ENCODE measurements at regions not wholly inside any gene's neighbourhood (a gene's known extent, or its start where the extent isn't known, plus 50 kb on each side); places are given as distances from the start of the nearest gene placed in this dataset.

DNA sequence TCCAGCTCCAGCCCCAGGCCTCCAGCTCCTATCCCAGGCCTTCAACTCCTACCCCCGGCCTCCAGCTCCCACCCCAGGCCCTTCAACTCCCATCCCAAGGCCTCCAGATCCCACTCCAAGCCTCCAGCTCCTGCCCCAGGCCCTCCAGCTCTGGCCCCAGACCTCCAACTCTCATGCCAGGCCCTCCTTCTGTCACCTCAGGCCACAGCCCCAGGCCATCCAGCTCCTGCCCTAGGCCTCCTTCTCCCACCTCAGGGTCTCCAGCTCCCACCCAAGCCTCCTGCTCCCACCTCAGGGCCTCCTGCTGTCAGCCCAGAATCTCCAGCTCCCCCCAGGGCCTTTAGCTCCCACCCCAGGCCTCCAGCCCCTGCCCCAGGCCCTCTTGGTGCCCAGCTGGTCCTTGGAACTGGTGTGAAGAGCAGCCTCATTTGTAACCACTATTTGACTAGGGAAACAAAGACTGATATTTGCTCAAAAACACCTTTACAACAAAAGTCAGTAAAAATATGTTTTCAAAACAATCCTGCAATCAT lies 67.8 kb upstream of the SALL3 start:
- Histone ChIP-seq H3K9ac (ENCODE audit: low read depth in 1 of 2, low read length in 2 of 2) (no peak overlapping the region), H3K4me3 (ENCODE audit: low read depth in 1 of 2, low read length in 2 of 2) (no peak overlapping the region), H3K27me3 (ENCODE audit: control insufficient read depth in 1 of 2, insufficient read depth in 2 of 2, low read length in 2 of 2) (no peaks in the 10 kb centered on the region), H3K27ac (ENCODE audit: low read depth, low read length) (no peak overlapping the region), H3K36me3 (ENCODE audit: control insufficient read depth in 1 of 2, insufficient read depth in 2 of 2, low read length in 2 of 2) (no peaks in the 10 kb centered on the region), H3K4me1 (ENCODE audit: control insufficient read depth in 1 of 2, insufficient read depth in 2 of 2, low read length in 2 of 2) (no peaks in the 10 kb centered on the region), H3K9me3 (ENCODE audit: control insufficient read depth in 1 of 2, low read length in 2 of 2) (no peaks in the 10 kb centered on the region)

DNA sequence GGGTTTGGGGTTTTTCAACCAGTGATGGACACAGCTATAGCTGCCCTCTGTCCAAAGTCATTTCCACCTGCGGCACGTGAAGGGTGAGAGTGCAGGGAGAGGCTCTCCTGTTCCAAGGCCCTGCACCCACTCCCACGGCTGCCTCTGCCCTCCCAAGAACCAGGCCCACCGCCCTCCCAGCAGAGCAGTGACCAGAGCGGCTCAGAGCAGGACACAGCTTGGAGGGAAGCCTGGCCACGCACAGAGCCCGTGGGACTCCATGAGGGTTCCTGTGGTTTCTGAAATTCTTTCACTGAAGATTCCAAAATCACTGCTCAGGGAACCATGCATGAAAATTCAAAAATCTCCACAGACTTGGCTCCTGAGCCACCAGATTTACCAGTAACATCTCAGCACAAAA lies 67.3 kb upstream of the SALL3 start:
- no peaks in the 10 kb centered on the region for H3K27me3 ChIP-seq (ENCODE audit: control insufficient read depth in 1 of 2, insufficient read depth in 2 of 2, low read length in 2 of 2)
- H3K27ac ChIP-seq (ENCODE audit: low read depth, low read length) = no peak overlapping the region
- H3K9ac ChIP-seq (ENCODE audit: low read depth in 1 of 2, low read length in 2 of 2) = no peak overlapping the region
- H3K4me1 ChIP-seq (ENCODE audit: control insufficient read depth in 1 of 2, insufficient read depth in 2 of 2, low read length in 2 of 2) = no peaks in the 10 kb centered on the region
- H3K9me3 ChIP-seq (ENCODE audit: control insufficient read depth in 1 of 2, low read length in 2 of 2) = no peaks in the 10 kb centered on the region
- H3K4me3 ChIP-seq (ENCODE audit: low read depth in 1 of 2, low read length in 2 of 2) = no peak overlapping the region
- H3K36me3 ChIP-seq (ENCODE audit: control insufficient read depth in 1 of 2, insufficient read depth in 2 of 2, low read length in 2 of 2) = no peaks in the 10 kb centered on the region

DNA sequence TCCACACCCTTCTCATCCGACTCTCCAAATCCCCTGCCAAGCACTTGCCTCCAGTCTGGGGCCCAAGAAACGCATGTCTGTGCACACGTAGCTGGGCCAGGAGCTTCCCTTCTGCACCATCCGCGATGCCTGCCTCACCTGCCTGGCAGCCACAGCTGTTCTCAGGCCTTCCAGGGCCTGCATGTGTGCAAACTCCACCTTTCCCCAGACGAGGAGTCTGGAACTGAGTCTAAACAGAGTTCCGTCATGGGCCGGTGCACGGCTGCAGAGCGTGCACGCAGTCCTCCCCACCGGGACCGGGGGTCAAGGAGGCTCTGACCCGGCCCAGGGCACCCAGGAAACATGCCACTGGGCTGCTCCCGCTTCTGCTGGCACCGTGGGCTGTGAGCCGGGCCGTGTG lies 66.8 kb upstream of the SALL3 start:
- Histone ChIP-seq H3K9me3 (ENCODE audit: control insufficient read depth in 1 of 2, low read length in 2 of 2) (no peaks in the 10 kb centered on the region), H3K27me3 (ENCODE audit: control insufficient read depth in 1 of 2, insufficient read depth in 2 of 2, low read length in 2 of 2) (no peaks in the 10 kb centered on the region), H3K27ac (ENCODE audit: low read depth, low read length) (no peak overlapping the region), H3K4me1 (ENCODE audit: control insufficient read depth in 1 of 2, insufficient read depth in 2 of 2, low read length in 2 of 2) (no peaks in the 10 kb centered on the region), H3K9ac (ENCODE audit: low read depth in 1 of 2, low read length in 2 of 2) (no peak overlapping the region), H3K4me3 (ENCODE audit: low read depth in 1 of 2, low read length in 2 of 2) (no peak overlapping the region), H3K36me3 (ENCODE audit: control insufficient read depth in 1 of 2, insufficient read depth in 2 of 2, low read length in 2 of 2) (no peaks in the 10 kb centered on the region)

DNA sequence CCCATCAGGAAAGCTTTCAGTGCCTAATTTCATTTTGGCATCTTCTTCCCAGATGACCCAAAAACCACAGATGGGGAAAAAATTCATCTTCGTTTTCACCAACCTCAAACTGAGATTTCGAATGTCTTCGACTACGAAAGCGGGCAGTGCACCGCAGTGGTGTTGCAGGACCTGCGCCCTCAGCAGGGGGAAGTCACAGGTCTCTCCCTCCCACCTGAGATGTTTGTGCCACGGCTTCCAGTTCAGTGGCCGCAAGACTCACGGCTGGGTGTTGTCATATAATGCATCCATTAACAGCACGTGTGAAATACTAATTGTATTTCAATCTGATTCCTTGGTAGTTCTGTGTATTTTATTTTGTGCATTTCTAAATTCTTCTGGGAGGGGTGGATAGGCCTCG lies 66.2 kb upstream of the SALL3 start:
- Histone ChIP-seq H3K9me3 (ENCODE audit: control insufficient read depth in 1 of 2, low read length in 2 of 2) (no peaks in the 10 kb centered on the region), H3K36me3 (ENCODE audit: control insufficient read depth in 1 of 2, insufficient read depth in 2 of 2, low read length in 2 of 2) (no peaks in the 10 kb centered on the region), H3K27ac (ENCODE audit: low read depth, low read length) (no peak overlapping the region), H3K9ac (ENCODE audit: low read depth in 1 of 2, low read length in 2 of 2) (no peak overlapping the region), H3K4me1 (ENCODE audit: control insufficient read depth in 1 of 2, insufficient read depth in 2 of 2, low read length in 2 of 2) (no peaks in the 10 kb centered on the region), H3K27me3 (ENCODE audit: control insufficient read depth in 1 of 2, insufficient read depth in 2 of 2, low read length in 2 of 2) (no peaks in the 10 kb centered on the region), H3K4me3 (ENCODE audit: low read depth in 1 of 2, low read length in 2 of 2) (no peak overlapping the region)

DNA sequence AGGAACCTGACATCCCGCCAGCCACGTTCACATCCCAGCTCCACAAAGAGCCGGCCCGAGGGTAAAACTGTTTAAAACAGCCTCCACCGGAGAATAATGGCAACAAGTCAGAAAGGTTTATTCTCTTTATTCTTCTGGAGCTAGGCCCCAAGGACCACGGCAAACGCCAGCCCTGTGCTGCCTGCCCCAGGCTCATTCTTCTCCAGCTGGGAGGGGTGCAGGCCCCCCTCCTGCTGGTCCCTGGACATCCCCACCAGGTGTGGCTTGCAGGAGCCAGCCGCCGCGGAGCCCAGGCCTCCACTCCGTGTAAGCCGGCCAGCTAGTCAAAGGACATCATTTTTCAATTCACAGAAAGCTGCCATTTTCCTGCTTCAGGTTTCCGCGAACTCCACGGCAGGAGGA lies 65.8 kb upstream of the SALL3 start:
- H3K4me1 ChIP-seq (ENCODE audit: control insufficient read depth in 1 of 2, insufficient read depth in 2 of 2, low read length in 2 of 2) = no peaks in the 10 kb centered on the region
- no peaks in the 10 kb centered on the region for H3K9me3 ChIP-seq (ENCODE audit: control insufficient read depth in 1 of 2, low read length in 2 of 2)
- no peak overlapping the region for H3K9ac ChIP-seq (ENCODE audit: low read depth in 1 of 2, low read length in 2 of 2)
- no peaks in the 10 kb centered on the region for H3K27me3 ChIP-seq (ENCODE audit: control insufficient read depth in 1 of 2, insufficient read depth in 2 of 2, low read length in 2 of 2)
- H3K36me3 ChIP-seq (ENCODE audit: control insufficient read depth in 1 of 2, insufficient read depth in 2 of 2, low read length in 2 of 2) = no peaks in the 10 kb centered on the region
- H3K27ac ChIP-seq (ENCODE audit: low read depth, low read length) = no peak overlapping the region
- H3K4me3 ChIP-seq (ENCODE audit: low read depth in 1 of 2, low read length in 2 of 2) = no peak overlapping the region

DNA sequence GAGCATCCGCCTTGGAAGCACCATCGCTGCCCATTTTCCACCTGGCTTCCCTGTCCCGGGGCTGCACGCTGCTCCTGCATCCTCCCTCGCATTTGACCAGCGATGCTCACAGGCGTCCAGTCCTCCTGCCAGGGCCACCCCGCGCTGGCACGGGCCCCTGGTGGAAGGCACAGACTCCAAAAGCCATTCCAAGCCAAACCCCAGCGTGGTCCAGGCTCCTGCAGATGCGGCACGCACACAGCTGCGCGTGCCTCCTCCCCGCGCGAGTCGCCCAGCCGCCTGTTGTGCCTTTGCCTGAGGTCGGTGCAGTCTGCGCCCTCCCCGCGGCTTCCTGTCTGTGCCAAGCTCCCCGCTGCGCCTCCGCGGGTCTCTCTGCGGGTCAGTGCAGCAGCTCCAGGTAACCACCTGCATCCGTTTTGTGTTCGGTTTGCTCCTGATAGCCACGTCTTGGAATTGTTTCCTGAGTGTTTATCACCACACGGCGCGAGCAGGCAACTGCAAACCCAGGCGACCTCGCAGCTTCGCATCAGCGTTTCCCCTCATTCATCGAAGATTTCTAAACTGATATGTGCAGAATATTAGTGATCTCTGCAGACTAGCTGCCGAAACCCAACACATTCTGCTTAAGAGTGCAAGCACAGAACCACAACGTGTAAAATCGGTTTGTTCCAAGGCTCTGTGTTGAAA lies 65.2 kb upstream of the SALL3 start:
- Histone ChIP-seq H3K9me3 (ENCODE audit: control insufficient read depth in 1 of 2, low read length in 2 of 2) (no peaks in the 10 kb centered on the region), H3K36me3 (ENCODE audit: control insufficient read depth in 1 of 2, insufficient read depth in 2 of 2, low read length in 2 of 2) (no peaks in the 10 kb centered on the region)

DNA sequence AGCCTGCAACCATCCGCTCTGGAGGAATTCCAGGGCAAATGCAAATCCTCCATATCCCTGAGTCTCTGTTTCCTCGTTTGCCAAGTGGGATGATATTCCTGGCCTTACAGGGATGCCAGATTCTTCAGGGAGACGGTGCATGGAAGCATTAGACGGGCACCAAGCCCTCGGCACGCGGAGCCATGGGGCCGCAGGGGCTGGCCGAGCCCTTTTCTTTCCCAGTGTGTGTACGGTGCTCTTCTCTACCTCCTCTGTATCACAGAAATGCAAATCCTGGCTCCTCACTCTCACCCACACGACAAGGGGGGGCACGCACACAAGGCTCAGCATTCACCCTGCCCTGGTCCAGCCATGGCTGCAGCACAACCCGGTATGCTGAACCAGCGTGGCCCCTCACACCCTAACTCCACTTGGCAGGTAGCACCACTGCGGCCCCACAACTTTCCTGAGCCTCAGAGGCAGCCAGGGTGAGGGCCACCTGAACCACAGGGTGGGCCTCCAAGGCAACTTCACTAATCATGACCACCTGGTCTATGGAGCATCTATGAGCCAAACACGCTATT lies 64.1 kb upstream of the SALL3 start:
- no peak overlapping the region for H3K27ac ChIP-seq (ENCODE audit: low read depth, low read length)
- H3K4me3 ChIP-seq (ENCODE audit: low read depth in 1 of 2, low read length in 2 of 2) = no peak overlapping the region

More for the DNA sequence above, 65.2 kb upstream of the SALL3 start:
- no peaks in the 10 kb centered on the region for H3K27me3 ChIP-seq (ENCODE audit: control insufficient read depth in 1 of 2, insufficient read depth in 2 of 2, low read length in 2 of 2)
- H3K9ac ChIP-seq (ENCODE audit: low read depth in 1 of 2, low read length in 2 of 2) = no peak overlapping the region
- H3K4me1 ChIP-seq (ENCODE audit: control insufficient read depth in 1 of 2, insufficient read depth in 2 of 2, low read length in 2 of 2) = no peaks in the 10 kb centered on the region
- H3K4me3 ChIP-seq (ENCODE audit: low read depth in 1 of 2, low read length in 2 of 2) = no peak overlapping the region
- H3K27ac ChIP-seq (ENCODE audit: low read depth, low read length) = no peak overlapping the region

DNA sequence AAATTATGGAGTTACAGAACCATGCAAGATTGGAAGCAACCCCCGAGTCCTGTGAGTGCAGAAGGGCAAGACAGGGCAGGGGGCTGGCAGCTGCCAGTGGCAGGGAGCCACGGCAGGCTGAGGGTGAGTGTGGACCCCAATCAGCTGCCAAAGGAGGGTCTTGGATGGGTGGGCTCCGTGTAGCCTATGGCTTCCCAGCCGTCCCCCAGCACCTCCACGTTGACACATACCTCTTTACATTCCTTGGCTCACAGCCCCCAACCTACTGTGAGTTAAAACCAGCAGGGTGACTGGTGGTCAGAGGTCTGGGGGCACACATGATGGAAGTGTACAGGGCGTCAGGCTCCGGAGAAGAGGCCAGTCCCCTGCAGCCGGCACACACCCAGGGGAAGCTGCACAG lies 60.9 kb upstream of the SALL3 start:
- H3K36me3 ChIP-seq (ENCODE audit: control insufficient read depth in 1 of 2, insufficient read depth in 2 of 2, low read length in 2 of 2) = no peaks in the 10 kb centered on the region
- H3K27ac ChIP-seq (ENCODE audit: low read depth, low read length) = no peak overlapping the region
- no peaks in the 10 kb centered on the region for H3K9me3 ChIP-seq (ENCODE audit: control insufficient read depth in 1 of 2, low read length in 2 of 2)
- no peak overlapping the region for H3K9ac ChIP-seq (ENCODE audit: low read depth in 1 of 2, low read length in 2 of 2)
- peaks cover 0 to 3% of the 10 kb centered on the region in 2 donors for H3K27me3 ChIP-seq (ENCODE audit: control insufficient read depth in 1 of 2, insufficient read depth in 2 of 2, low read length in 2 of 2)
- no peak overlapping the region for H3K4me3 ChIP-seq (ENCODE audit: low read depth in 1 of 2, low read length in 2 of 2)
- no peaks in the 10 kb centered on the region for H3K4me1 ChIP-seq (ENCODE audit: control insufficient read depth in 1 of 2, insufficient read depth in 2 of 2, low read length in 2 of 2)

More for the DNA sequence above, 64.1 kb upstream of the SALL3 start:
- no peaks in the 10 kb centered on the region for H3K4me1 ChIP-seq (ENCODE audit: control insufficient read depth in 1 of 2, insufficient read depth in 2 of 2, low read length in 2 of 2)
- no peaks in the 10 kb centered on the region for H3K36me3 ChIP-seq (ENCODE audit: control insufficient read depth in 1 of 2, insufficient read depth in 2 of 2, low read length in 2 of 2)
- H3K9me3 ChIP-seq (ENCODE audit: control insufficient read depth in 1 of 2, low read length in 2 of 2) = no peaks in the 10 kb centered on the region
- H3K9ac ChIP-seq (ENCODE audit: low read depth in 1 of 2, low read length in 2 of 2) = no peak overlapping the region
- no peaks in the 10 kb centered on the region for H3K27me3 ChIP-seq (ENCODE audit: control insufficient read depth in 1 of 2, insufficient read depth in 2 of 2, low read length in 2 of 2)

DNA sequence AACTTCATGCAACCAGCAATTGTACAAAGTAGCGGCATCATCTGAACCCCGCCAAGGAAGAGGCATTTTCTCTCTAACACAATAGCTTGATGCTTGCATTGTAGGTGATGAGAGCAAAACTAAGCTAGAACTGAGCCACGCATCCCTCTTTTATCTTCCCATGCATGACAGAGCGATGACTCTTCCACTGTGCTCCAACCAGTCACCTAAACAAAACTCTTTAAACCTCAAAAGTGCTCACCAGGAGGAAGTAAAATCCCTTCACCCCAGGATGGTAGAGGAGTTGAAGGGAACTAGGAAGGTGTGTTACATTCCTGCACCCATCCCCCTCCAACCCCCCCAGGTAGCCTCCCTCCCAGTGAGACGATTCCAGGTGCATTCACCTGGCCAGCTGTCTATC lies 59.7 kb upstream of the SALL3 start:
- no peaks in the 10 kb centered on the region for H3K36me3 ChIP-seq (ENCODE audit: control insufficient read depth in 1 of 2, insufficient read depth in 2 of 2, low read length in 2 of 2)
- peaks cover 0 to 3% of the 10 kb centered on the region in 2 donors for H3K27me3 ChIP-seq (ENCODE audit: control insufficient read depth in 1 of 2, insufficient read depth in 2 of 2, low read length in 2 of 2)
- no peaks in the 10 kb centered on the region for H3K4me1 ChIP-seq (ENCODE audit: control insufficient read depth in 1 of 2, insufficient read depth in 2 of 2, low read length in 2 of 2)
- H3K9ac ChIP-seq (ENCODE audit: low read depth in 1 of 2, low read length in 2 of 2) = no peak overlapping the region
- no peak overlapping the region for H3K27ac ChIP-seq (ENCODE audit: low read depth, low read length)
- no peak overlapping the region for H3K4me3 ChIP-seq (ENCODE audit: low read depth in 1 of 2, low read length in 2 of 2)
- no peaks in the 10 kb centered on the region for H3K9me3 ChIP-seq (ENCODE audit: control insufficient read depth in 1 of 2, low read length in 2 of 2)

DNA sequence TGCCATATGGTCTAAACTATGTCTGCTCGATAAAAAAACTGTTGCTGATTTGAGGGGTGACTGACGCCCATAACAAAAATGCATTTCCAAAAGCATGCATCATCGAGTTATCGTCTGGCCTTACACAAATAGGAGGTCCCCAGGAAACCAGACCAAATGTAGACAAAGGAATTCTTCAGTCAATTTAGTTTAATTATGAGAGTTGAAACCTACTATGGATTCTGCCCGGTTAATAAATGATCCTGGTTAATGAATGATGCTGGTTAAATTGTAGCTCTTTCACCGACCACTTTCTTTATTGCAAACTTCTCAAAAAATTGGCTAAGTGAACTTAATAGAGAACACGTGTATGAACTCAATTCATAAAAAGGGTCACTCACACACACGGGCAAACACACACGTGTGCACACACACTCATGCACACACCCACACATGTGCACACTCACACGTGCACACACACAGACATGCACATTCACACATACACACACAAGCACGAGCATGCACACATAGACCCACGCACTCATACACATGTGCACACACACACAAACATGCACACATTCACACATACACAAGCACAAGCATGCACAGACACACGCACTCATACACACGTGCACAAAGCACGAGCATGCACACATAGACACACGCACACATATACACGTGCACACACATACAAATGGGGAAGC lies 59.0 kb upstream of the SALL3 start:
- Histone ChIP-seq H3K27me3 (ENCODE audit: control insufficient read depth in 1 of 2, insufficient read depth in 2 of 2, low read length in 2 of 2) (peaks cover 0 to 3% of the 10 kb centered on the region in 2 donors), H3K4me3 (ENCODE audit: low read depth in 1 of 2, low read length in 2 of 2) (no peak overlapping the region), H3K36me3 (ENCODE audit: control insufficient read depth in 1 of 2, insufficient read depth in 2 of 2, low read length in 2 of 2) (no peaks in the 10 kb centered on the region)

More for the DNA sequence above, 59.0 kb upstream of the SALL3 start:
- Histone ChIP-seq H3K9me3 (ENCODE audit: control insufficient read depth in 1 of 2, low read length in 2 of 2) (no peaks in the 10 kb centered on the region), H3K27ac (ENCODE audit: low read depth, low read length) (no peak overlapping the region), H3K4me1 (ENCODE audit: control insufficient read depth in 1 of 2, insufficient read depth in 2 of 2, low read length in 2 of 2) (no peaks in the 10 kb centered on the region), H3K9ac (ENCODE audit: low read depth in 1 of 2, low read length in 2 of 2) (no peak overlapping the region)

Measured in duodenal mucosa (tissue), 2 donors.